CD4-positive, alpha-beta T cell treated with Interleukin-4 for 4 hours (primary cell): ENCODE measurements at regions not wholly inside any gene's neighbourhood (a gene's known extent, or its start where the extent isn't known, plus 50 kb on each side); places are given as distances from the start of the nearest gene placed in this dataset.
A peak's percentile ranks its signal among the peaks of the same experiment; 100 is the strongest.

Experiments used
- DNase-seq: peaks from one replicate; pipeline ENCODE4 v3.0.0-alpha.2; 2020

GRCh38 chr13:50512474-50513299 lies 330.8 kb downstream of the DLEU7 start:
- DNase-seq, result peak; percentile 50

- DNase-seq, result no peak
Measured at GRCh38 chr13:50513300-50513877, 330.1 kb downstream of the DLEU7 start.

GRCh38 chr13:50514249-50514648 lies 329.2 kb downstream of the DLEU7 start:
- DNase-seq, result no peak

- DNase-seq, result no peak
Measured at GRCh38 chr13:50518131-50518530, 325.4 kb downstream of the DLEU7 start.

GRCh38 chr13:50518781-50519201 lies 324.7 kb downstream of the DLEU7 start:
- DNase-seq, result no peak

- no peak for DNase-seq
Measured at GRCh38 chr13:50519866-50520265, 323.6 kb downstream of the DLEU7 start.

GRCh38 chr13:50521006-50521830 lies 322.3 kb downstream of the DLEU7 start:
- no peak for DNase-seq

GRCh38 chr13:50521831-50522149 lies 321.7 kb downstream of the DLEU7 start:
- no peak for DNase-seq

GRCh38 chr13:50522506-50522905 lies 321.0 kb downstream of the DLEU7 start:
- no peak for DNase-seq

GRCh38 chr13:50523307-50523706 lies 320.2 kb downstream of the DLEU7 start:
- DNase-seq, result no peak

- DNase-seq, result no peak
Measured at GRCh38 chr13:50524560-50524959, 318.9 kb downstream of the DLEU7 start.

GRCh38 chr13:50526661-50527071 lies 316.8 kb downstream of the DLEU7 start:
- no peak for DNase-seq

GRCh38 chr13:50527188-50527587 lies 316.3 kb downstream of the DLEU7 start:
- no peak for DNase-seq

- no peak for DNase-seq
Measured at GRCh38 chr13:50527612-50528509, 315.6 kb downstream of the DLEU7 start.

GRCh38 chr13:50529154-50529882 lies 314.2 kb downstream of the DLEU7 start:
- peak; percentile 10 for DNase-seq

GRCh38 chr13:50531917-50532899 lies 311.3 kb downstream of the DLEU7 start:
- peak; percentile 16 for DNase-seq

- DNase-seq, result no peak
Measured at GRCh38 chr13:50535050-50535449, 308.4 kb downstream of the DLEU7 start.

- no peak for DNase-seq
Measured at GRCh38 chr13:50537029-50537428, 306.5 kb downstream of the DLEU7 start.

GRCh38 chr13:50539791-50540530 lies 303.5 kb downstream of the DLEU7 start:
- DNase-seq, result no peak

- no peak for DNase-seq
Measured at GRCh38 chr13:50543141-50543540, 300.4 kb downstream of the DLEU7 start.
